Endodermal cell (in vitro differentiated cells): ENCODE measurements at regions not wholly inside any gene's neighbourhood (a gene's known extent, or its start where the extent isn't known, plus 50 kb on each side); places are given as distances from the start of the nearest gene placed in this dataset.

Experiments
- DNase-seq: peaks from one replicate; pipeline ENCODE4 v3.0.0-alpha.2; 2017
- H3K27ac ChIP-seq: 2 replicates; pipeline ENCODE4 v1.5.1; 2013; ENCODE audit warnings: mild to moderate bottlenecking, low read depth, low read length, moderate library complexity
- H3K27me3 ChIP-seq: 2 replicates; pipeline ENCODE4 v1.6.1; 2013; ENCODE audit warnings: mild to moderate bottlenecking, low read length, moderate library complexity; ENCODE audit not compliant: insufficient read depth, control insufficient read depth, poor library complexity, severe bottlenecking
- H3K36me3 ChIP-seq: 2 replicates; pipeline ENCODE4 v1.7.0; 2013; ENCODE audit warnings: mild to moderate bottlenecking, low read length, moderate library complexity; ENCODE audit not compliant: control insufficient read depth, insufficient read depth
- H3K4me1 ChIP-seq: one replicate; pipeline ENCODE4 v1.7.0; 2013; ENCODE audit warnings: low read length; ENCODE audit not compliant: control insufficient read depth, insufficient read depth
- H3K4me3 ChIP-seq: 2 replicates; pipeline ENCODE4 v1.5.1; 2013; ENCODE audit warnings: mild to moderate bottlenecking, low read length, moderate library complexity
- H3K9ac ChIP-seq: 2 replicates; pipeline ENCODE4 v1.6.1; 2013; ENCODE audit warnings: mild to moderate bottlenecking, low read length, moderate library complexity; ENCODE audit not compliant: poor library complexity, severe bottlenecking; ENCODE audit errors: extremely low read depth
- H3K9me3 ChIP-seq: 2 replicates; pipeline ENCODE4 v1.6.1; 2013; ENCODE audit warnings: mild to moderate bottlenecking, low read length, moderate library complexity; ENCODE audit not compliant: control insufficient read depth
- H3K27ac Mint-ChIP-seq: 2 replicates; pipeline ENCODE4 v1.8.0; 2020; ENCODE audit warnings: mixed read lengths
- H3K27me3 Mint-ChIP-seq: 2 replicates; pipeline ENCODE4 v1.8.0; 2021; ENCODE audit warnings: mild to moderate bottlenecking, mixed read lengths; ENCODE audit not compliant: insufficient read depth
- H3K36me3 Mint-ChIP-seq: 2 replicates; pipeline ENCODE4 v1.8.0; 2020; ENCODE audit warnings: low read depth, mixed read lengths
- H3K4me1 Mint-ChIP-seq: 2 replicates; pipeline ENCODE4 v1.8.0; 2020; ENCODE audit warnings: mixed read lengths
- H3K4me3 Mint-ChIP-seq: 2 replicates; pipeline ENCODE4 v1.8.0; 2020; ENCODE audit warnings: mild to moderate bottlenecking, moderate library complexity, mixed read lengths
- H3K9me3 Mint-ChIP-seq: 2 replicates; pipeline ENCODE4 v1.8.0; 2020; ENCODE audit warnings: mild to moderate bottlenecking, mixed read lengths
- CTCF ChIP-seq: fragments of 200-600 bp; sonication (generic); conservative IDR thresholded peaks from 2 replicates; pipeline ENCODE4 v1.5.0; 2021; ENCODE audit warnings: antibody characterized with exemption, mild to moderate bottlenecking
- WGBS, 2 experiments: methylation state at CpG; one replicate each; pipeline versions ENCODE4 v1.1.5 to v1.1.7; 2013; ENCODE audit warnings: missing lambda C conversion rate in 2 of 2, mixed read lengths in 1 of 2; ENCODE audit not compliant: insufficient coverage in 1 of 2, insufficient read length in 1 of 2; 5-methylcytosine and 5-hydroxymethylcytosine counted together

GRCh38 chr20:40238511-40238910 lies 450.5 kb downstream of the MAFB start:
- Histone ChIP-seq H3K36me3 (no peaks in the 10 kb centered on the region), H3K9ac (no peak overlapping the region), H3K9me3 (no peaks in the 10 kb centered on the region), H3K4me3 (no peak overlapping the region), H3K27ac (no peak overlapping the region), H3K4me1 (no peaks in the 10 kb centered on the region), H3K27me3 (no peaks in the 10 kb centered on the region)
- Mint-ChIP-seq H3K4me1 (no peaks in the 10 kb centered on the region), H3K9me3 (no peaks in the 10 kb centered on the region), H3K36me3 (no peaks in the 10 kb centered on the region), H3K27me3 (no peaks in the 10 kb centered on the region), H3K4me3 (no peak overlapping the region), H3K27ac (no peak overlapping the region)
- 93 to 98% methylated on average over 2 to 3 of the region's 3 CpGs for WGBS, 2 experiments
- no peak for DNase-seq
- TF ChIP-seq CTCF = no peak

- H3K27ac Mint-ChIP-seq = no peak overlapping the region
- H3K9me3 Mint-ChIP-seq = no peaks in the 10 kb centered on the region
Measured at GRCh38 chr20:40234593-40234992, 454.4 kb downstream of the MAFB start.

GRCh38 chr20:40233406-40233805 lies 455.6 kb downstream of the MAFB start:
- Mint-ChIP-seq H3K36me3 (peaks cover 9% of the 10 kb centered on the region), H3K27me3 (no peaks in the 10 kb centered on the region), H3K4me3 (no peak overlapping the region), H3K4me1 (peaks cover 3% of the 10 kb centered on the region), H3K27ac (no peak overlapping the region), H3K9me3 (no peaks in the 10 kb centered on the region)
- no peak for DNase-seq
- H3K27me3 ChIP-seq = no peaks in the 10 kb centered on the region
- H3K27ac ChIP-seq = no peak overlapping the region
- H3K4me1 ChIP-seq = no peaks in the 10 kb centered on the region
- WGBS, 2 experiments = 100% methylated on average over 1 to 2 of the region's 3 CpGs
- H3K36me3 ChIP-seq = no peaks in the 10 kb centered on the region
- no peak overlapping the region for H3K9ac ChIP-seq
- no peak for TF ChIP-seq CTCF
- H3K9me3 ChIP-seq = no peaks in the 10 kb centered on the region
- no peak overlapping the region for H3K4me3 ChIP-seq

More at GRCh38 chr20:40234593-40234992, 454.4 kb downstream of the MAFB start:
- WGBS, 2 experiments = 89 to 90% methylated on average over 2 to 3 of the region's 3 CpGs
- H3K4me1 ChIP-seq = no peaks in the 10 kb centered on the region
- TF ChIP-seq CTCF = no peak
- no peak overlapping the region for H3K9ac ChIP-seq
- H3K4me3 Mint-ChIP-seq = no peak overlapping the region
- H3K36me3 Mint-ChIP-seq = peaks cover 9% of the 10 kb centered on the region
- H3K9me3 ChIP-seq = no peaks in the 10 kb centered on the region
- no peaks in the 10 kb centered on the region for H3K27me3 ChIP-seq
- no peak overlapping the region for H3K4me3 ChIP-seq
- no peaks in the 10 kb centered on the region for H3K36me3 ChIP-seq
- H3K4me1 Mint-ChIP-seq = peaks cover 3% of the 10 kb centered on the region
- H3K27ac ChIP-seq = no peak overlapping the region
- no peaks in the 10 kb centered on the region for H3K27me3 Mint-ChIP-seq
- DNase-seq = no peak
